Nucleus accumbens (tissue), 56 donors: ENCODE measurements at regions not wholly inside any gene's neighbourhood (a gene's known extent, or its start where the extent isn't known, plus 50 kb on each side); places are given as distances from the start of the nearest gene placed in this dataset.

Experiments used
- DNase-seq, 56 donors: peaks; one replicate each; lab custom pipeline; 2025; lab: John Stamatoyannopoulos, UW

DNA sequence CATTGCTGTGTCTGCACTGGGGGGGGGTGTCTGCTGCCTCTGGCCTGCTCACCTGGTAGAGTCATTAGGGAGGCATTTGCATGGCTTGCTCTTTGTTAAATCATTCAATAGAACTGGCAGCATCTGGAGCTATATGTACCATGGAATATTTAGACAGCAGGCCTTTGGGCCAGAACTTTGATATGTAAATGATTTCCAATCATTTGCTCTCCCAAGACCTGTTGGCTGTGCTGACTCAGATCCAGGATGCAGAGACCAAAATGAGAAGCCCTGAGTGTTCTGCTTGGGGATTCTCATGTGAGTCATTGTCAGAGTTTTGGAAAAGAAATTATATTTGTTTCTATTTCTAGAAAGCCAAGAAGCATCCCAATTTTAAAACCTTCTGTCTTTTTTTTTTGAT lies 257.6 kb upstream of the IGFBP3 start:
- no peak for DNase-seq

DNA sequence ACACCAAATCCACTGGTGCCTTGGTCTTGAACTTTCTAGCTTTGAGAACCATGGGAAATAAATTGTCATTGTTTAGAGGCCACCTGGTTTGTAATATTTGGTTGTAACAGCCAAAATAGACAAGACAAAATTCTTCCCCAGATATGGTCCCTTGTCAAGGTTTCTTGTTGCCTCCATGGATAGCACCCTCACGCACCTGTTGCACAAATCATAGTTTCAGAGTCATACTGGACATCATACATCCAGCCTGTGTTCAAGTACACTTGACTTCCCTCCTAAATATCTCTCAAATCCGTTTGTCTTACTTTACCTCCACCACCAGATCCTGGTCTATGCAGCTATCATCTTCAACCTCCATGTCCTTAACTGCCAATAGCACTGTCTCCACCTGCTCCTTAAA lies 256.7 kb upstream of the IGFBP3 start:
- DNase-seq = no peak

DNA sequence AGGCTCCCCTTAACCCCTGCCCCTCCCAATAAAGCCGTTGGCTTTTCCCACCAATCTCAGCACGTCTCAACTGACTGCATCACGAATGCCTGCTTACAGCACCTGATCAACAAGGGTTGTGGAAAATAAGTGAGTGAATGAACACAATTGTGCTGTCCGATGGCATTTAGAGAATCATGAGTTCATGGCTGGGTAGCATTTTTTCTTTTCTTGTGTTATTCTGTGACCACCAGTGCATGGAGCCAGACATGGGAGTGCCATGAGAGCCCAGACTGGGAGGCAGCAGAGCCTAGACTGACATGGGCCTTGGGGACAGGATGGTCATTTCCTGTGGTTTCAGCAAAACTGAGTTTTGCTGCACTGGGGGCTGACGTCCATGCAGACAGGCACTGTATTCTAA lies 254.1 kb upstream of the IGFBP3 start:
- no peak for DNase-seq

DNA sequence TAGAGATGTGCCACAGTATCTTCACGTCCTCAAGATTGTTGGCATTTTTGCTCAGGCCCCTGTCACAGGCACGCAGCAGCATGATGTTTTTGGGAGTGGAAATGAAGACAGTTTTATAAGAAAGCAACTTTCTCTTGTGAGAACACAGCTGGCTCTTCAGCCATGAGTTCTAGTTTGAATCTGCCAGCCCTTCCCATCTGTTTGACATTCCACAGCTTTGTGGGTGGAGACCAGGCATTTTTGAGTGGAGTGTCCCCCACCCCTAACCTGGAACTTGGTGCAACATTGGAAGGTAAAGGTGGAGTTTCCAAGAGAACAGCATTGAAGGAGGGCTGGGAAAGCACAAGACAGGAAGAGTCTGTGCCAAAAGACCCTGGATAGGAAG lies 253.1 kb upstream of the IGFBP3 start:
- DNase-seq = no peak

DNA sequence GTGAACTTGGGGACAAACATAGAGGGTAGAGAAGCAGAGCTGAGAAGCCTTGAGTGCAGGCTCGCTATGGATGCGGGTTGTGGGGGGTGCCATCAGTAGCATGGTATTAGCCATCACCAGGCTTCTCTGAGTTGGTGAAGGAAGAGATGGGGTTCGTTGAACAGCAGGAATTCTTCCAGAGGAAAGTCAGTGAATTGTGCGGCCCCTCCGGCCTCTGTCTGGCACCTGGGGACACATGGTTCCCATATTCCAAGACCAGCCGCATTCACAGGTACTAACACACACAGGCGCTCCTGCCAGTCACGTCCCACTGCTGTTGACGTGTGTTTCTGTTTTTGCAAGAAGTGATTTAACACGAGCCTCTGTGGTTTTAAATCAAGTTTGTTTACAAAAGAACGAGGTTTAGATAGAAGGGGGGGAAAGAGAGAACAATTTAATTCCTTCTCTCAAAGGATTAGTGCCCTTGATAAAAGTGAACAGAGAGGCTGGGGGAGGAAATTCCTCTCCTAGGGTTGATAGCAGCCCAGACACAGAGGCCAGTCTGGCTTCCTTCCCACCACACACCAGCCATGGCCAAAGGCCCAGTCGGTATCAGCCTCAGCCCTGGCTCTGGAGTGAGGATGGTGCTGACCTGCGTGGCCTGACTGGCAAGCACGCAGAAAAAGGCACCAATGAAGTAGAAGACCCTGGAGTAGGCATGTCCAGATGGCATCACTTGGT lies 252.6 kb upstream of the IGFBP3 start:
- no peak for DNase-seq

DNA sequence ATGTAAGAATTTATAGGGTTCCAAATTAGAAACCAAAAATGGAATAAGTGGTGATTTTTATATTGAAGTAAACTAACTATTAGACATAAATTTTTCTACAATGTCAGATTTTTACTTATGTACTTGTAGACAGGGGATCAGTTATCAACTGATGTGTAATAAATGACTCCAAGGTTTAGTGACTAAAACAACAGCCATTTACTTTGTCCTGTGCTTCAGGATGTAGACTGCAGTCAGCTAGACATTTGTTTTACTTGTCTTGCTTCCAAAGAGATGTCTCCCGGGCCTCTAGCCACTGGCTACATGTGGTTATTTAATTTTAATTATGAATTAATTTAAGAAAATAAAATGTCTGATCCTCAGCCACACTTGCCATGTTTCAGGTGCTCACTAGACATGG lies 249.7 kb upstream of the IGFBP3 start:
- DNase-seq = no peak

DNA sequence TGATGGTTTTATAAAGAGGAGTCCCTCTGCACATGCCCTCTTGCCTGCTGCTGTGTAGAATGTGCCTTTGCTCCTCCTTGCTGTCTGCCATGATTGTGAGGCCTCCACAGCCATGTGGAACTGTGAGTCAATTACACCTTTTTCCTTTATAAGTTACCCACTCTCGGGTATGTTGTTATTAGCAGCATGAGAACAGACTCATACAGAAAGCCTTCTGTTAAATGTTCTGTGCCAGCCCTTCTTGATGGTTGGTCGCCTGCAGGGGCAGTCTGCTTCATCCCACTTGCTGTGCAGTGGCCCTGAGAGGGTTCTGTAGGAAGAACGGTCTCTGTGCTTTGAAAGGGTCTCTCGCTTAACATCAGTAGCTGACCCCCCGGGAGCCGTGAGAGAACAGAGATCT lies 248.9 kb upstream of the IGFBP3 start:
- no peak for DNase-seq

DNA sequence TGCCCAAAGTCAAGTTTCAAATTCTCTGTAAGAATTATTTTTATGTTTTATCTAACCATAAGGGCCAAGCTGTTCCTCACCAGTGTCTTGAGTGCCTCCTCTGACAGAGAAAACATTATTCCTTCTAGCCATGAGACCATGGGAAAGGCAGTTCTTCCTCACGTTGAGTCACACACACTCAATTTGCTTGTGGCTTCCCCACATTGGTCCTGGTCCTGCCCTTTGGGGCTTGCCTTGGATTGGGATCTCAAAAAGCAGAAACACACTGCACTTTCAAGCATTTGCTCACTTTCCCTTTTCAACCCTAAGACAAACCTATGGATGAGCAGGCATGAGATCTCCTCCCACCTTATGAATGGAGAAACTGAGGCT lies 248.3 kb upstream of the IGFBP3 start:
- no peak for DNase-seq

DNA sequence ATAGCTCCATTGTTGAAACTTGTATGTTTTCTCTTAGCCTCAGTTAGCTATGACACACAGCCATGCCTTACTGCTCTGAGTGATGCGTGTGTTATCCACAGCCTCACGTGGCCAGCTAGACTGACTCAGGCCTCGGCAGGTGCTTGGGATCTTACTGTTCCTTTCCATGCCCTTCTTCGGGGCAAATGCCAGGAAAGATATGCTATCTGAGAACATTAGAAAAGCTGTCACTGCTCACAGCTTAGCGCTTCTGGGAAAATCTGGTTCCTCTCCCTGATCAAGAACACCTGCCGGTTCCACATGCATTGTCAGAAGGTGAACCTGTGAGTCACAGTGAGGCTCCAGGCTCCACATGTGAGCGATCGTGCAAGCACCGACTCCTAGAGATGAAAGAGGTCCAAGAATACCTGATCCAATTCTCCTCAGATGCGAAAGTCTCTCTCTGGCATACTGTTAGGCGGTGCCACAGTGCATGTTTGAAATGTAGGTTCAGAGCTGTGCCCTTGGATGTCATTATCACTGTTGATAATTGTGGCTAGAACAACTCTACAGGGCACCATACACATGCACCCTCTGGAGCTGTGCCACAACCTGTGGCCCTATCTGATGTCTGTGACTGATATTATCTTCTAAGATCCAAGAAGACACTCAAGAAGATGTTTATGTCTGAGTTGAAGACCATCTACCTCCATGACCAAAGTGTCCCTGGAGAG lies 247.8 kb upstream of the IGFBP3 start:
- no peak for DNase-seq

DNA sequence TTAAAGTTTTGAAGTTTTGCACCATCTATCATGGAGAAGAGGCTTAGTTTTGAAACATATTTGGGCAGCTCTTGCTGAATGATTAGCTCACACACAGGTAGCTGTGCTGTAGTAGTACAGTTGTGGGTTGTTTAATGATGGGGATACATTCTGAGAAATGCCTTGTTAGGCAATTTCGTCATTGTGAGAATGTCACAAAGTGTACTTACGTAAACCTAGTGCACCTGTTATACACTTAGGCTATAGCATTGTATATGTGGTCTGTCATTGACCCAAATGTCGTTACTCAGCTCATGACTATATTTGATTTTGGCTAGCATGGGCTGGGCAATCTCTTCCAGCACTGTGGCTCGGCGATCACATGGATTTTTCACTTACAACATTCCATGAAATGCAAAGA lies 247.2 kb upstream of the IGFBP3 start:
- no peak for DNase-seq

DNA sequence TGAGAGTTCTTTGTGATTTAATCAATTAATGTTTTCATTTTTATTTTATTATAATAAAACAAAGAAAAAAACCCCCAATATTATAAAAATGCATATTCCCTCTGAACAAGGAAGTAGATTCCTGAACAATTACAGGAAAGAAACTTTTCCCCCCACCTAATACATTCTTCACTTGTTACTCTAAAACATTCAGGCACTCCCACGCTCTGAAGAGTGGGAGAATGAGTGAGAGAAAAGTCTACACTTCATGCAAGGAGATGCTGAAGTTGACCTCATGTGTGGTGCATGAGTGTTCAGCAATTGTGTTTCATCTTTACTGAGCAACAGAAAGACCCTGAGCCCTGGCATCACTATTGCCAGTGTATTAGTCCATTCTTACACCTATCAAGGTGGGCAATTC lies 244.2 kb upstream of the IGFBP3 start:
- DNase-seq = no peak

DNA sequence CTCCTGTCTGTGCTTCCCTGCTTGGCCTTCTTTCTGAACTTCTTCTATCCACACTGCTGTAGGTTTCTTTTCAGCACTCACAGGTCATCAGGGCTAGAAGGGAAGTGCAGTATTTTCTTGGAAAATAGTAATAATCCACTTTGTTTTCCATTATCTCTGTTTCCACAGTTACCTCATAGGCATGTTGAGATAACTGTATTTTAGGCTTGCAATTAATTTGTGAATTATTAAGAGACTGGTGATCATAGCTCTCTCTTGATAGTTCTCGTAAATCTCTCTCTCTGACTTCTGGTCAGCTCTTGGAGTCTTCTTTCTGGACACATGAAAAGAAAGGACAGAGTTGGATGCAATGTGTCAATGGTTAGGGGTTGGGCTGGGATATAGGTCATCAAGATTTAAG lies 243.6 kb upstream of the IGFBP3 start:
- DNase-seq = no peak

DNA sequence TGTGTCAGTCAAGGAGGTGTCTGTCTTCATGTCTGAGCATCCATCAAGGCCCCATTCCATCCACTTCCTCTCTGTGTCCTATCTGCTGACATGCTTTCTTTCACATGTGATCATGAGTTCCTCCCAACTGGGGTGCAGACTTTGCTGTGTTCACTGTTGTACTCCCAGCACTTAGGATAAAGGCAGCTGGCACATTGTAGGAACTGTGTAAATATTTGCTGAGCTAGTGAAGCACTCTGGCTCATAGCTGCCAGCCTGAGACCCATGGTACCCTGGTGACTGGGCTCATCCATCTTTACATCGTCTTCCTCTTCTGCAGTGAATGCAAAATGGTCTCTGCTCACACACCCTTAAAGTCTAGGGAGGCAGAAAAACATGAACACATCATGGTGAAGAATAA lies 242.2 kb upstream of the IGFBP3 start:
- no peak for DNase-seq

DNA sequence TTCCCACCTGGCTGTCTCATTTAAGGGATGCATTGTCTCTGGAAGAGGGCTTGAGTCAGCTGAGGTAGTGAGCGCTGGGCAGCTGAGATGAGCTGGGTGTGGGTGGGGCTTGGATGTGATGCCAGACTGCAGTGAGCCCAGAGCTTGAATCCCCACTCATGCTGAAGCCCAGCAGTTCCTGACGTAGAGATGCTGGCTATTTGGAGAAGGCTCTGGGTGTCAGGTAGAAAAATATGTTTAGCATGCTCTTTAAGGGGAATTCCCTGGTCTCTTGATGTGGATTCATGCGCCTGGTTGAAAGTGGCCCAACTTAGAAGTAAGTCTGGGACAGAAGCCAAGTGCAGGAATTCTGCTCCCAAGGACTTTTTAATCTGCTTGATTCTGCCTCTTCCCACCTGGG lies 241.5 kb upstream of the IGFBP3 start:
- no peak for DNase-seq

DNA sequence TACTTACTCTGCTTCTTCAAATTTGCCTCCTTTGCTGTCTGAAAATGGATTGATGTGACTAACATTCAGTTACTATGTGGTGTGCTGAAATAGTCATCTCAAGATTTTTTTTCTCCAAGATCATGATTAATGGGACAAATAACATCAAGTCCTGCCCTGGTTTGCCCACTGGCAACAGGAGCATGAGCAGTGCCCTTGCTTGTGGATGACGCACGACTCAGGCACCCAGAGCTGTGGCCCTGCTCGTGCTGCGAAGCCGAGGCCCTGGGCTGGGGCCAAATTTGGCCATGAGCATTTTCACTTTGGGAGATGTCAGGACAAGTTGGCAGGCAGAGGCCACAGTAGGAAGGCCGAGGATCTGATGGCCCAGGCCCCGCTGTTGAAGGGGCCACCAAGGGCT lies 239.8 kb upstream of the IGFBP3 start:
- DNase-seq = no peak

DNA sequence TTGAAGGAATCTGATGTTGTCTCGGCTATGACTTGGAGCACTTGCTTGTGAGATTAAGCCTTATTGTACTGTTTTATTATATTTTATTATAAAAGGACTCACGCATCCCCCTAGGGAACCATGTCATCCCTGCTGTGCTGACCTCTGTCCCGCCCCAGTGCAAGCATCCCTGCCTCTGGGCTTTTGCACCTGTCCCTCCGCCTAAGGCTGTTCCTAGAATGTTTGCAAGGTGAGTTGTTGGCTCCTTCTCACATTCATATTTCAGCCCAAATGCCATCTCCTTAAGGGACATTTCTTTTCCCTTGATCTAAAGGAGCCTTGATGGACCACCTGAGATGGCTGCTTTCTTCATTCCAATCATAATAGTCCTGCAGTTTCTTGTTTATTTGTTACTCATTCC lies 236.9 kb upstream of the IGFBP3 start:
- no peak for DNase-seq

DNA sequence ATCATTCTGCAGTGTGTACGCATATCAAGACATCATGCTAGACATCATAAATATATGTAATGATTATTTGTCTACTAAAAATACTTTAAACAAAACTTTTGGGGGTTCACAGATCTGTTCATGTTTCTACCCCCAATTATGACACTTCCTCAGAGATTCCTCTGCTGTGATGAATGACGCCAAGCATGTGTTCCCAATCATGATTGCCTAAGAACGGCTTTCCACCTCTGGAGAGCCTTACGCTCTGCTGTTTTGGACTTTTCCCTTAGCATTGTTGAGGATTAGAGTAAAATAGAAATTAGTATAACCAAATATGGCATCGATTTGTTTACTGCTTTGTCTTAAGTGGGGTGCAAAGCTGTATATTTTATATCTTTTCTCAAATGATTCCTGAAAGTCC lies 236.3 kb upstream of the IGFBP3 start:
- no peak for DNase-seq

DNA sequence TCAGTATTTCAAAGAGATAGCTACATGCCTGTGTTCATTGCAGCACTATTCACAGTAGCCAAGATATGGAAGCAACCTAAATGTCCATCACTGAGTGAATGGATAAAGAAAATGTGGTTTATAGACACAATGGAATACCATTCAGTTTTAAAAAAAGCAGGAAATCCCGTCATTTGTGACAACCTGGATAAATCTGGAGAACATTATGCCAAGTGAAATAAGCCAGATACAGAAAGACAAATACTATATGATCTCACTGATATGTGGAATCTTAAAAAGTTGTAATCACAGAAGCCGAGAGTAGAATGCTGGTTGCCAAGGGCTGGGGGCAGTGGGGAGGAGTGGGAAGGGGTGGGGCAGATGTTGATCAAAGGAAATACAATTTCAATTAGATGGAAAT lies 235.8 kb upstream of the IGFBP3 start:
- no peak for DNase-seq

DNA sequence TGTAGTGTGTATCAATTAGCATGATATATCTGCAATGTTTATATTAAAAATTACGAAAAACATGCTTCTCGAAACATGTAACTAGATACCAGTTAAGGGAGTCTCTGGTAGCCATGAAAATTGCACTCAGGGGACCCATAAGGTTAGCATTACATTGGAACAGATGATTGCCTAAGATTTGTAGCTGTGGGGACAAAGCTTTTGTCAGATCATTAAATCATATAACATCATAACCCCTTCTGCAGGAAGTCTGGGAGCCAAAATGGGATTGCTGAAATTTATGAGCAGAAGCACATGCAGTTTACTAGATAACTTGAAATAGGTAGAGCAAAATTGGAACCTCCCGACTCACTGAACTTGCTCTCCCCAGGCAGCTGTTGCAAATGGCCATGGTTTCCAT lies 235.0 kb upstream of the IGFBP3 start:
- no peak for DNase-seq

DNA sequence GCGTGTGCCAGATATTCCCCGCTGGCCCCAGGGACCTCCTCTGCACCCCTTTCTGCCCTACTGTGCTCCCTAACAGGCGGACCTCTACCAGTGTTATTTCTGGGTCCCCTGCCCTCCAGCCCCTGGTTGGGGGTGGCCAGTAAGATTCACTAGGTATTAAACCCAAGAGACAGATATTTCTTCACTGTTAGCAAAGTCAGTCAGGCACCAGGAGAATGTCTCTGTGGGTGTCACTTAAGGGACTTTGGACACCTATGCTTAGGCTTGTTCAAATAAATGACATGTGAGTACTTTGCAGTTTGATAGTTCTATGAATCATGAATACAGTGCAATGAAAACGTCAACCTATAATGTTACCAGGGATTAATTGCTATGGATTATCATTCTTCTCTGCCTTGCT lies 234.3 kb upstream of the IGFBP3 start:
- DNase-seq = no peak

DNA sequence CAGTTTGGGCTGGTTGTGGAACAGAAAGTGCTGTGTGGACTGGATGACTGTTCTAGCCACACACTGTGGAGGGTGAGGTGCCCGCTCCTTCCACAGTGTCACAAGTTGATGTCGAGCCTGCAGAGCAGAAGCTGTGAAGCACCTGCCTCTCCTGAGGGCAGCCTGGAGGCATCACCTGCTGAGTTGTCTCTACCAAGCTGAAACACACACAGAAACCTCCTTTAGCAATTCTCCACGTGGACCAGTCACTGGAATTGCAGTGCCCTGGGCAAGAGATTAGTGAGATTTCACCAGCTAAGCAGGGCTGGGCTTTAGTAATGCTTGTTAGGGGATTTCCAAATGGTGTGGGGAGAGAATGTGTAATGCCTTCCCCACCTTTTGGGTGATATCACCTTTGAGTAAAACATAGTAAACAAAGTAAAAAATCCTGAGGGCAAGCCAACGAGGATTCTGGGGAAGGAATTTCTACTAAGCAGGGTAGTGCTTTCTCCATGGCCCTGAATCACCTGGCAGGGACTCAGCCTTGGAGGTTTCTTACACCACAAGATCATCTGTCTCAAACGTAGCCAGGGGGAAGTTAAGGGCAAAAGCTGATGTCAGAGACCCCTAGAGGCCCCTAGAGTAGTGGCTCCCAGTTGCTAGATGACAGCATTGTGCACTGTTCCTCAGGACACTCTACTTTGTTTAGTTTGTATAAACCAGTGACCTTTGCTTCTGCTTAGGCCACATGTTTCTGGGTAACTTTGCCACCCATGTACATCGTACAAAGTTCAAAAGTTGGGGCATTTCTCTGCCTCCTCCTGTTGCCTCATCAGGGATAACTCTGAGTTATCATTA lies 233.1 kb upstream of the IGFBP3 start:
- DNase-seq = no peak

DNA sequence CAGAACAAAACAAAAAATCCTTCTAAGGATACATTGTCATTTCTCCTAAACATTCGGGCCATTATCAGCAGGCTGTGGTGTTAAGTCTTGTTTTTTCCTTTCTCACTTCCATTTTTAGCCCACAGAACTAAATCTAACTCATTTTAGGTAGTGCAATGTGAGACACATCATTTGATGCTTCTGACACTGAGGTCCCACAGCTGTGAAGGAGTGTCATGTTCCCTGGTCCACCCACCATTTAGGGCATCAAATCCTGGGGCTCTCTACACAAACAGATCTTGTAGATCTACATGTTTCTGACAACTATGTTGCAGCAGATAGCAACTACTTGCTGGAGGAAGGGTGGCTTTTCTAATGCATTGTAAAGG lies 232.5 kb upstream of the IGFBP3 start:
- DNase-seq = no peak
